HEK293T (cell line): ENCODE measurements at regions not wholly inside any gene's neighbourhood (a gene's known extent, or its start where the extent isn't known, plus 50 kb on each side); places are given as distances from the start of the nearest gene placed in this dataset.

Experiments
- ELF4 ChIP-seq: fragments of 450-650 bp; IDR thresholded peaks from 2 replicates; pipeline ENCODE4 v1.6.1; 2017; ENCODE audit warnings: antibody characterized with exemption
- FOXM1 ChIP-seq: fragments of 450-650 bp; IDR thresholded peaks from 2 replicates; pipeline ENCODE4 v1.6.1; 2017; ENCODE audit warnings: mild to moderate bottlenecking, borderline replicate concordance
- SP1 ChIP-seq: fragments of 450-650 bp; IDR thresholded peaks from 2 replicates; pipeline ENCODE4 v1.6.1; 2017

DNA sequence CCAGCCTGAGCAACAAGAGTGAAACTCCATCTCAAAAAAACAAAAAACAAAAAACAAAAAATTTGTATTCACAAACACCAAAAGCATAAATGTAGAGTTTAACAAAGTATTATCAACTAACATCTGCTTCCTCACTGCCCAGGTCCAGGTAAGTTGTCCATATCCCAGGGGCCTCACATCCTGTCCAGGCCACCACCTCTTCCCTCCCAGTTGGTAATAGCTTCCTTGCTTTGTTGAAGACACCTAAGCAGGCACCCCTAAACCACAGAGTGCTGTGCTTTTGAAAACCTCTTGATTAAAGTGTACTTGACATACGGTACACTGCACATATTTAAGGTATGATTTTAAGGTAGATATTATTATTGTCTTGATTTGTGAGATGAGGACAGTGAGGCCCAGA lies 299.8 kb downstream of the SHQ1 start:
- TF ChIP-seq ELF4 (no peak), FOXM1 (no peak), SP1 (no peak)
